Transverse colon (tissue), 4 donors: ENCODE measurements at regions not wholly inside any gene's neighbourhood (a gene's known extent, or its start where the extent isn't known, plus 50 kb on each side); places are given as distances from the start of the nearest gene placed in this dataset.

ENCODE experiments used
- DNase-seq: peaks from one replicate; pipeline ENCODE4 v3.0.0-alpha.2; 2019
- H3K27ac ChIP-seq, 4 donors: fragments of 200-600 bp; sonication (generic); 2 replicates each; pipeline ENCODE4 v1.5.1; 2016 to 2018; ENCODE audit warnings: inconsistent platforms in 4 of 4
- H3K27me3 ChIP-seq: fragments of 200-600 bp; sonication (generic); 2 replicates; pipeline ENCODE4 v1.5.1; 2017; ENCODE audit warnings: inconsistent platforms
- H3K36me3 ChIP-seq, 4 donors: fragments of 200-600 bp; sonication (generic); 2 replicates each; pipeline ENCODE4 v1.5.1; 2017 to 2019; ENCODE audit warnings: inconsistent platforms in 4 of 4
- H3K4me1 ChIP-seq, 4 donors: fragments of 200-600 bp; sonication (generic); 2 replicates each; pipeline ENCODE4 v1.5.1; 2017 to 2020; ENCODE audit warnings: inconsistent platforms in 4 of 4
- H3K4me3 ChIP-seq, 4 donors: fragments of 200-600 bp; sonication (generic); 1 replicate in 1 of 4; 2 replicates in 3 of 4; pipeline versions ENCODE4 v1.5.1 to v1.6.1; 2017 to 2019; ENCODE audit warnings: inconsistent platforms in 4 of 4
- H3K9me3 ChIP-seq, 2 donors: fragments of 200-600 bp; sonication (generic); 2 replicates each; pipeline ENCODE4 v1.5.1; 2017 to 2019; ENCODE audit warnings: inconsistent platforms in 2 of 2
- CTCF ChIP-seq, 5 experiments: fragments of 200-600 bp in 3 of 5; fragments of 450-650 bp in 2 of 5; sonication (generic) in 3 of 5; IDR thresholded peaks; 1 replicate in 2 of 5; 2 replicates in 3 of 5; pipeline ENCODE4 v1.5.1; 2016 to 2017; ENCODE audit warnings: antibody characterized with exemption in 5 of 5, inconsistent platforms in 3 of 5, mild to moderate bottlenecking in 2 of 5, moderate library complexity in 1 of 5
- EP300 ChIP-seq: sonication (generic); formaldehyde crosslinking; IDR thresholded peaks from one replicate; pipeline ENCODE4 v1.6.1; 2017; ENCODE audit warnings: antibody characterized with exemption, low read depth
- POLR2A ChIP-seq: fragments of 450-650 bp; IDR thresholded peaks from one replicate; pipeline ENCODE4 v1.6.1; 2016; ENCODE audit warnings: antibody characterized with exemption, mild to moderate bottlenecking, moderate library complexity
- POLR2AphosphoS5 ChIP-seq, 3 donors: sonication (generic); formaldehyde crosslinking; IDR thresholded peaks; one replicate each; pipeline ENCODE4 v1.6.1; 2016; ENCODE audit warnings: antibody characterized with exemption in 3 of 3
- WGBS, 2 donors: methylation state at CpG; one replicate each; pipeline ENCODE4 v1.1.5; 2018; ENCODE audit warnings: low coverage in 1 of 2; 5-methylcytosine and 5-hydroxymethylcytosine counted together
- in situ Hi-C, 4 donors: fragments of 200-750 bp; cut with MboI; loops; one replicate each; pipeline versions ENCODE4 v1.15.0 to v1.15.1; 2017; ENCODE audit warnings: low sequenced_read_pairs in 3 of 4, low pct_ligation_motif_present in 1 of 4, low pct_unique_long_range_greater_than_20kb in 1 of 4
- intact Hi-C: fragments of 100-400 bp; cut with DNase I; formaldehyde crosslinking; loops from one replicate; pipeline ENCODE4 v1.15.1; 2023; ENCODE audit warnings: low total_unique reads

GRCh38 chr2:163259489-163259888, 420.9 kb upstream of the KCNH7 start:
- TF ChIP-seq EP300 (no peak), POLR2A (no peak), CTCF (IDR thresholded peaks at IDR 0.05) (no peak), POLR2AphosphoS5 (IDR thresholded peaks at IDR 0.05) (no peak)
- Histone ChIP-seq H3K4me3 (no peak overlapping the region), H3K36me3 (no peaks in the 10 kb centered on the region), H3K9me3 (no peaks in the 10 kb centered on the region), H3K27ac (no peak overlapping the region), H3K27me3 (no peaks in the 10 kb centered on the region), H3K4me1 (no peaks in the 10 kb centered on the region)
- in situ Hi-C loops (no loop called here), intact Hi-C loops (no loop called here)
- no peak for DNase-seq

- in situ Hi-C loops, result no loop called here
- TF ChIP-seq POLR2AphosphoS5 (IDR thresholded peaks at IDR 0.05) (no peak), POLR2A (no peak), CTCF (IDR thresholded peaks at IDR 0.05) (no peak), EP300 (no peak)
Measured at GRCh38 chr2:163255086-163255485, 416.5 kb upstream of the KCNH7 start.

GRCh38 chr2:163253621-163254285, 415.2 kb upstream of the KCNH7 start:
- intact Hi-C loops (no loop called here), in situ Hi-C loops (no loop called here)
- 39 to 59% methylated on average over 3 to 6 of the region's 6 CpGs for WGBS, 2 donors
- H3K27me3 ChIP-seq, result no peaks in the 10 kb centered on the region
- no peaks in the 10 kb centered on the region for H3K9me3 ChIP-seq
- TF ChIP-seq POLR2AphosphoS5 (IDR thresholded peaks at IDR 0.05) (no peak), POLR2A (no peak), EP300 (no peak), CTCF (IDR thresholded peaks at IDR 0.05) (no peak)
- no peaks in the 10 kb centered on the region for H3K36me3 ChIP-seq
- H3K4me1 ChIP-seq, result no peaks in the 10 kb centered on the region
- H3K4me3 ChIP-seq, result no peak overlapping the region
- no peak for DNase-seq
- H3K27ac ChIP-seq, result no peak overlapping the region

More at GRCh38 chr2:163255086-163255485, 416.5 kb upstream of the KCNH7 start:
- Histone ChIP-seq H3K27ac (no peak overlapping the region), H3K36me3 (no peaks in the 10 kb centered on the region), H3K4me3 (no peak overlapping the region), H3K27me3 (no peaks in the 10 kb centered on the region), H3K9me3 (no peaks in the 10 kb centered on the region), H3K4me1 (no peaks in the 10 kb centered on the region)
- no peak for DNase-seq
- intact Hi-C loops, result no loop called here

- no peak overlapping the region for H3K4me3 ChIP-seq
- no peaks in the 10 kb centered on the region for H3K36me3 ChIP-seq
- 64 to 79% methylated on average over 3 of the region's 3 CpGs for WGBS, 2 donors
- H3K27ac ChIP-seq, result no peak overlapping the region
- TF ChIP-seq CTCF (IDR thresholded peaks at IDR 0.05) (no peak), POLR2AphosphoS5 (IDR thresholded peaks at IDR 0.05) (no peak), EP300 (no peak), POLR2A (no peak)
- H3K27me3 ChIP-seq, result no peaks in the 10 kb centered on the region
- no peak for DNase-seq
- H3K4me1 ChIP-seq, result no peaks in the 10 kb centered on the region
- in situ Hi-C loops (no loop called here), intact Hi-C loops (no loop called here)
- H3K9me3 ChIP-seq, result no peaks in the 10 kb centered on the region
Measured at GRCh38 chr2:163252199-163252598, 413.6 kb upstream of the KCNH7 start.
